HCEC 1CT (cell line): ENCODE measurements at regions not wholly inside any gene's neighbourhood (a gene's known extent, or its start where the extent isn't known, plus 50 kb on each side); places are given as distances from the start of the nearest gene placed in this dataset.
"Not testable (repeated sequence)": the region's sequence is repeated elsewhere in the genome, so short reads cannot be mapped to it uniquely, and the experiment has no call there.

ENCODE experiments used
- DNase-seq: peaks from one replicate; pipeline ENCODE4 v3.0.0-alpha.2; 2017

DNA sequence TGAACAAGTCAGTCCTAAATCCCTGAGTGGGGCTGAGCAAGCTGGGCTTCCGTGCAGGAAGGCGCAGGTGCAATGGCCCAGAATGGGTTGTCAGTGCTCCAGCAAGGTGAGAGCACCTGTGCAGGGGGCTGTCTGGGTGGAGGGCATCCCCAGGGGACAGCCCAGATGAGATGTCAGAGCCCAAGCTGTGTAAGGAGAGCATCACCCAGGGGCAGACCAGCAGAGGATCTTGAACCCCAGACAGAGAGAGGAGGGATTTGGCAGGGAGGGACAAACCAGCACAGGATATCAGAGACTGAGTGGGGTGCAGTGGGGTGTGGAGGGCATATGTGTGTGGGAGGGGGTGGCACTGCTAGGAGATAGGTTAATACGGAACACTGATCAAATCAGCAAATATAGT lies 114.9 kb upstream of the TMEM45B start:
- DNase-seq = no peak

DNA sequence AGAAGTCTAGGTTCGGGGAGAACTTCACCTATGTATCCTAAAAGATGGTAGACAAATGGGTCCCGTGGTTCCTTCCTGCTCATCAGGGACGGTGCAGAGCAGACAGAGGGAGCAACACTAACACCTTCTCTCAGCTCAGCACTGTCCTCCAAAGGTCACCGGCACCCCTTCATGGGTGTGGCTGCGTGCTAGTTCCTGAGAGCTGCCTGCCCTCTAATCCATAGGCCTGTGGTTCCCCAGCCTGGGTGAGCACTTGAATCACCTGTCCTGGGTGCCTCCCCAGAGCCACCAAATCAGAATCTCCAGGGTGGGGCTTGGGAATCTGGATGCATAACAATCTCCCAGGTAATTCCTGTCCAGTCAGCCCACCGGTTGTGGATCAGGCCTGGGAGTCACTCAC lies 113.9 kb upstream of the TMEM45B start:
- no peak for DNase-seq

DNA sequence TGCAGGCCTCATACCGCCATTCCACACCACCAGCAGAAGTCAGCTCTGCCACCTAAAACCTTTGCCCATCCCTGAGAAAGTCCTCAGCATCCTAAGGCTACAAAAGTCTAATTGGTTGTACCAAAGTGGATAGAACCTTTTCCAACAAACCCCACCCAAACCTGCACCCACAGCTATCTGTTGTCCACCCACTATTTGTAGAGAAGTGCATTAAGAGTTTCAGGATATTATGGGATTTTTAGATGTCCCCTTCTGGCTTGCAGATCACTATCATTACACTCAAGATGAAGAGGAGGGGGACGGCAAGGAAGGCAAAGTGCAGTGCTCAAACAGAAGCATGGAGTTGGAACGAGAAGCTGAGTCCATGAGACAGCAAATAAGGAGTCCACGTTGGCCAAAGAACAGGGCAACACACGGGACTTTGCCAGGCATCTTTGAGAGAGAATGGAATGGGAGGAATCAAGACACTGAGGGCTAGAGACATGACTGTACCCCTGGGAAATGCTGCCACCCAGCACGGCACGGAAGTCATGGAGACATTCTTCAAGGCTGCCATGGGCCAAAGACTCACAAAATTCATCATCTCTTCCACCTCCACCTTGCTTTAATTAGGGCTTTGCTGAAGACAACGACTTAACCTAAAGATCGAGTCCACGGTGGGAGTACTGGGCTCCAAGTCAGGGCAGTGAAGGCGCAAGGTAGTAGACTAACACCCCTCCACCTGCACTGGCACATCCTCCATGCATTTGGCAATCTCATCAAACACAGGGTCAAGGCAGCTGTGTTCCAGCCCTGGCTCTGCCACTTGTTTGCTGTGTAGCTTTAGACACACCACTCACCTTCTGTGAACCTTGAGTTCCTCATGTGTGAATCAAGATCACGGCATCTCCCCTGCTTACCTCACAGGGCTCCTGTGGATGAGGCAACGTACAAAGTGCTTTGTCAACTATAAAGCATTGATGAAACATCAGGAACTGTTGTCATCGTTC lies 112.9 kb upstream of the TMEM45B start:
- DNase-seq = no peak

DNA sequence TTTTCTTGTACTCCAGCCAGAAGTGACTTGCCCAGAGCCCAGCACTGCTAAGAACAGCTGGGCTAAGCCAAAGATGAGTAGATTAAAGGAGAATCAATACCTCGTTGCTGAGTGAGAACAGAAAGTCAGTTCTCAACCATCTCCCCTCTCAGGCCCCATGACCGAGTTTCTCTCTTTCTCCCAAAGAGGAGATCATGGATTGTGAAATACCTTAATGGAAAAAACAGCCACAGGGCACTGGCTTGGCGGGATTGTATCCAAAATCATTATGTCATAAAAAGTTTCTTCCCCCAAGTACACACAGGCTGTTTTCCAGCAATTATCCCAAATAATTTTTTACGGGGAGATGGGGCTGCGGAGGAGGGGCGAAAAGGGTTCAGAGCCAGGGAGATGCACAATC lies 111.8 kb upstream of the TMEM45B start:
- no peak for DNase-seq

DNA sequence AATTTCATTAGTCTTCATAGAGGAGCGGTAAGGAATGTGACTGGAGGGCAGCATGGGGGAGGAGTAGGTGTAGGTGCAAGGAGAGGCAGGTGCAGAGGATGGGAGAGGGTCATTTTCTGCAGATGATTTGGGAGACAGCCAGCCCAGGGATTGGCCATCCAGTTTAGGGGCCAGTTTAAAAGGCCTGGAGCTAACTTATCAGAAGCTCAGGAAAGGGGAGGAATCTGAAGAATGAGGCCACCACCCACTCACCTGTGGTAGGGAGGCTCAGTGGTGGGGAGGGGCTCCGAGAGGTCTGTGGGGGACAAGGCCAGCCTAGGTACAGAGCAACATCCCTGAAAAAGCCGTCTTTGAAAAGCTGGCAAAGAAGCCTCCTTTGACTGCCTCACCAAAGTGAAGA lies 110.8 kb upstream of the TMEM45B start:
- no peak for DNase-seq

DNA sequence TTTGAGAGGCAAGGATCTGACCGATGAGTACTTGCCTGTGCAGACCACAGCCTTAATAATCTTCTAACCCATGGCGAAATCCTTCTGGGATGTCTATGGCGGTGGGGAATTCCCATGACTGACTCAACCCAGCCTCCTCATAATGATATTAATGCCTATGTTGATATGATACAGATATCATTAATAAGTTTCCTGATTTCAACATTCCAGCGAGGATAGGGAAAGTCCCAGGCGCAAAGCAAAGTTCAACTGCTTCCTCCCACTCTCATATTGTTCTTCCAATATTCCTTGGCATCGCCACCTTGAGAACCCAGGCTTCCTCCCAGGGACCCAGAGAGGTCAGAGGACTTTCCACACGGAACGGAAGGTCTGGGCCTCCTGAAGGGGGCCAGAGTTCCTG lies 110.3 kb upstream of the TMEM45B start:
- no peak for DNase-seq

DNA sequence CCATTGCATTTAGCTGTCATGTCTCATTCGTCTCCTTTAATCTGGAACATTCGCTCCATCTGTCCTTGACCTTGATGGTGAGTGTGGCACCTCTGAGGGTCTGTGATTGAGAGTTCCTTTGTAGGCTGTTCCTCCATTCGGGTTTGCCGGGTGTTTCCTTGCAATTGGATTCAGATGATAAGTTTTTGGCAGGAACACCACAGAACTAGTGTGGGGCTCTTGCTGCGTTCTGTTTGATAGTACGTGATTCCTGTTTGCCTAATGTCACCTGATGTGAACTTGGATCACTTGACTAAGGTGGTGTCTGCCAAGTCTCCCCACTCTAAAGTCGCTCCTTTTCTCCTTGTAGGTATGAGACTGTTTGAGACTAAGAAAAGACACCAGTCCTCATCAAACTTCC lies 109.7 kb upstream of the TMEM45B start:
- no peak for DNase-seq

DNA sequence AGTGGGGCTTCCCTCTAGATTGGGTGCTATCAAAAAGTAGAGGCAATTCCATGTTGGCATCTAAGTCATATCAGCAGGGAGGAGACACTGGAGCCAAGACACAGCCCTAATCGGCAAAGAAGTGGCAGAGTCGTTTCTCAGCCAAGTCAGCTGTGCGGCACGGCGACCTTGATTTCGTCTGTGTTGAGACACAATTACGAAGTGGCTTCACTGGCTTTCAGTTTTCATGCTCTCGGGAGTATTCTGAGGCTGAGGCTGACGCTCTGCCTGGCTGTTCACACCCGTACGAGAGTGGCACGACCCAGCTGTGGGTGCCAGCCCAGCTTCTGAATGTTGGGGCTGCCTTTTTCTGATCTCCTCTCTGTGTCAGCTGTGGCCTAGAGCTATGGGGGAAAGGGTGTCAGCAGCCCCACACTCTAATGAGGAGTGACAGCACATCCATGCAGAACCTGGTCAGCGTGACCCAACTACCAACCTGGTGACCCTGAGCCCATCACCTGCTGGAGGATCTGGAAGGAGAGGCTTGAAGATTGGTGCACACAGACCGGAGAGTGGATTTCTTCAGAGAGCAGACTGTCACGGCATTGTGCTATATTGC lies 105.7 kb upstream of the TMEM45B start:
- no peak for DNase-seq

DNA sequence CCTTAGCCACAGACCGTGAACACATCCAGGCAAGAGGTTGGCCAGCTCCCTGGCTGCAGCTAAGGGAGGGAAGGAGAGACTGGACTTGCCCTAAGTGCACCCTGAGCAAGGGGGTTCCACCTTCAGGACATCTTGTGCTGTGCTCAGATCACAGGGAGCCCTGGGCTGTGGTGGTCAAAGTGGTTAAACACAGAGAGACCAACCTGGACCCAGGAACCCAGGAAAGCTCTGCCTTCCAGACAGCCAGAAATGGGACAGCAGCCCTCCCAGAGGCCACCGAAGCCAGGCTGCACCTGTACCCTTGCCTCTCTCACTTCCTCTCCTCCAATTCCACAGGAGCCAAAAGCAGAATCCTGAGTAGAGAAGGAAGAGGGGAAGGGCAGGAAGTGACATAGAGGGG lies 105.2 kb upstream of the TMEM45B start:
- no peak for DNase-seq

DNA sequence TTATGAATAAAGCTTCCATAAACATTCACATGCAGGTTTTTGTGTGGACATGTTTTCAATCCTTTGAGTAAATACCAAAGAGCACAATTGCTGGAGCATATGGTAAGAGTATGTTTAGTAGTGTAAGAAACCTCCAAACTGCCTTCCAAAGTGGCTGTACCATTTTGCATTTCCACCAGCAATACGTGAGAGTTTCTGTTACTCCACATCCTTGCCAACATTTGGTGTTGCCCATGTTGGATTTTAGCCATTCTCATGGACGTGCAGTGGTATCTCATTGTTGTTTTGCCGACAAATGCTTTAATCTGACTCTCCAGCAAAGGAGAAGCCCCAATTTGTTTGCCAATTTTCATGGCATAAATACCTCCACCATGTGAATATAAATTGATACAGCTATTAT lies 103.9 kb upstream of the TMEM45B start:
- DNase-seq = no peak

DNA sequence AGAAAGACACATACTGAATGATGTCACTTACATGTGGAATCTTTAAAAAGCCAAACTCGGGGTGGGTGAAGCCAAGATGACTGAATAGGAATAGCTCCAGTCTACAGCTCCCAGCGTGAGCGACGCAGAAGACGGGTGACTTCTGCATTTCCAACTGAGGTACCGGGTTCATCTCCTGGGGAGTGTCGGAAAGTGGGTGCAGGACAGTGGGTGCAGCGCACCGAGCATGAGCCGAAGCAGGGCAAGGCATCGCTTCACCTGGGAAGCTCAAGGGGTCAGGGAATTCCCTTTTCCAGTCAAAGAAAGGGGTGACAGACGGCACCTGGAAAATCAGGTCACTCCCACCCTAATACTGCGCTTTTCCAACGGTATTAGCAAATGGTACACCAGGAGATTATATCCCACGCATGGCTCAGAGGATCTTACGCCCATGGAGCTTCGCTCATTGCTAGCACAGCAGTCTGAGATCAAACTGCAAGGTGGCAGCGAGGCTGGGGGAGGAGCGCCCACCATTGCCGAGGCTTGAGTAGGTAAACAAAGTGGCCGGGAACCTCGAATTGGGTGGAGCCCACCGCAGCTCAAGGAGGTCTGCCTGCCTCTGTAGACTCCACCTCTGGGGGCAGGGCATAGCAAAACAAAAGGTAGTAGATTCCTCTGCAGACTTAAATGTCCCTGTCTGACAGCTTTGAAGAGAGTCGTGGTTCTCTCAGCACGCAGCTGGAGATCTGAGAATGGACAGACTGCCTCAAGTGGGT lies 103.0 kb upstream of the TMEM45B start:
- not testable (repeated sequence) for DNase-seq

DNA sequence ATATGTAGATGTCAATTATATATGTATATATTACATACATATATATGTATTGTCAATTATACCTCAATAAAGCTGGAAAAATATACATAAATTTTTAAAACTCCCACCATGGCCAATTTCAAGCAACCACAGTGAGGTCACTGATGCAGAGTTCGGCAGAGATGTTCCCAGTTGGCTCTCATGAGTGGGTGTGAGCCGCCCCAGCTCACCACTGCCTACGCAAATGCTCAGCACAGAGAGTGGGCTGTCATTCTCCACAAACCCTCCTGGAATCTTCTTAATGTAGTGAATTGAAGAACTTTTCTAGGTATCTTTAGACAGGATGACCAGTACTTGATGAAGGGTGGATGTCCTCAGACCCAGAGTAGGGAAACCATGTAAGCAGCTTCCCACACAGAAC lies 96.6 kb upstream of the TMEM45B start:
- DNase-seq = no peak

DNA sequence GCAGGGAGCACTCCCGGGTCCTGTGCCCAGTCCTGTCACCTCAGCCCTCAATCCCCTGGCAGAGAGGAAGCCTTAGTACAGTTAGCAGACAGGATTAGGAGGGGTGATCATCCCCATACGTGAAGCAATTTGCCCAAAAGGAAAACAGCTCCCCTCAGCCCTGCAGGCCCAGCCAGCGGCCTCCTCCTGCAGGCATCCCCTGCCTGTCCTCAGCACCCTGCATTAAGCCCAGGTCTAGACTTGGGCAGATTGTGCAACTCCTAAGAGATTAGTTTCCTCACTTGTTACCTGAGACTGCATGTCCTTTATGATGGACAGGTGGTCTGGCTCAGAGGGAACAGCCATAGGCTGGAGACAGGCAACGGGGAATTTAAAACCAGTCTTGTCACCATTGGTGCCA lies 95.5 kb upstream of the TMEM45B start:
- no peak for DNase-seq

DNA sequence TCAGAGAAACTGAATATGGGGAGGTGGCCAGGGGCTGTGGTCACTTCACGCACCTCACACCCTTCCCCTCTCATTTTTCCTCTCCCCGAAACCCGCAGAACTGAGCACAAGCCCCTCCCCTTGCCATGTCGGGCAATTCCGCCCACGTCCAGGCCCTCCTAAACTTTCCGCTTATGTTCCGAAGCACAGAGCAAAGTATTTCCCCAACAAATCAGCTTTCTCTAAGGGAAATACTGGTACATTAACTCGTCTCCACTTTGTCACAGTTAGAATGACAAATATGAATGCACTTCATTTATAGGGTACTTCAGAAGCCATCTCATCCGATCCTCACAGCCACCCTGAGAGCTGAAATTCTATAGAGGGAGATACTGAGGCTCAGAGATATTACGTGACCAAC lies 94.7 kb upstream of the TMEM45B start:
- no peak for DNase-seq

DNA sequence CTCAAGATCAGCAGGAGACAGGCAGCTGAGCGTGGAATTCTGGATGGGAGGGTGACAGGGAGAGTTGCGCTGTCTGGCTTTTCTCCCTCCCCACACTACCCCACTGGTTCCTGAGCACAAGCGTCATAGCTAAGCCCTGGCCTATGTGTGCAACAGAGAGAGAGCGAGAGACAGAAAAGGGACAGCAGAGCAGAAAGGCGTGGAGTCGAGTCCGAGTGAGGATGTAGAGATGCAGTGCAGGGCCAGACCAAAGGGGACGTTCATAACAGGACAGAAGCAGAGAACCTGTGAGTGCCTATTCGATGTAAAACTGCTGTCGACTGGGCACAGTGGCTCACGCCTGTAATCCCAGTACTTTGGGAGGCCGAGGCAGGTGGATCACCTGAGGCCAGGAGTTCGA lies 94.0 kb upstream of the TMEM45B start:
- no peak for DNase-seq

DNA sequence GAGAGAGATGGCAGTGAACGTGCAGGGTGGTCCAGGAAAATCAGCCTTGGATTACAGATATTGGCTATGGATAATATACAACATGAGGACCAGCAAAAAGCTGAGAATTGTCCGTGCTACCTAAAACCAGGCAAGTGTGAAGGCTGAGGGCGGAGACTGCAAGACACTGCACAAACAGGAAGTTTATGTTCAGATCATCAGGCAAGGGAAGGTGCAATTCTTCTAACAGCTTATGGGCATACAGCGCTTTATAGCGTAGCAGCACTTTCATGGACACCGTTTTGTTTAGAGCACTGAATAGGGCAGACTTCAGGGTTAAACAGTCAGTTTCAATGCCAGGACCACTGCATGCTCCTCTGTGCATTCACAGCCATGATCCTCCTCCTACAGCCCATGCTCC lies 93.1 kb upstream of the TMEM45B start:
- no peak for DNase-seq

DNA sequence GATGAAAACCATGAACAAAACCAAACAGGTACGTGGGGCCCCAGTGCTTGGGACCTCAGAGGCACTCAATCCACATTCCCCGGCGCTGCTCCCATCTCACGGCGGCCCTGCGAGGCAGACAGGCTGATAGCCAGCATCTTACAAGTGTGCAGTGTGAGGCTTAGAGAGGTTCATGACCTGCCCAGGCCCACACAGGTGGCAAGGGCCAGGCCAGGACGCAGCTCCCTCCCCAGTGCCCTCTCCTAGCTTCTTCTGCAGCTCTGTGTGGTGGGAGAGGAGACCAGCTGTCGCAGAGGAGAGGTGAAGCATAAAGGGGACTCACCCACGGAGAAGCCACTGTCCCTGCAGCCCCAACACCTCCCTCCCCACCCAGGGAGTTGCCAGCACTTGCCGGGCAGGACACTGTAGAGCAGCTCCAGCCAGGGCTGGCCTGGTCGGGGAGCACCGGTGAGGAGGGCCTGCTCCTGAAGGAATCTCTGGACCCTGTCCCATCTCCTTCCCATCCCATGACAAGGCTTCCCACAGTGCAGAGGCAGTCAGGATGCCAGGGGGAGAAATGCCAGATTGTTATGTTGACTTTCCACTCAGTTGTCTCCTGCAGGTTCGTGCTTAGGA lies 92.4 kb upstream of the TMEM45B start:
- no peak for DNase-seq

DNA sequence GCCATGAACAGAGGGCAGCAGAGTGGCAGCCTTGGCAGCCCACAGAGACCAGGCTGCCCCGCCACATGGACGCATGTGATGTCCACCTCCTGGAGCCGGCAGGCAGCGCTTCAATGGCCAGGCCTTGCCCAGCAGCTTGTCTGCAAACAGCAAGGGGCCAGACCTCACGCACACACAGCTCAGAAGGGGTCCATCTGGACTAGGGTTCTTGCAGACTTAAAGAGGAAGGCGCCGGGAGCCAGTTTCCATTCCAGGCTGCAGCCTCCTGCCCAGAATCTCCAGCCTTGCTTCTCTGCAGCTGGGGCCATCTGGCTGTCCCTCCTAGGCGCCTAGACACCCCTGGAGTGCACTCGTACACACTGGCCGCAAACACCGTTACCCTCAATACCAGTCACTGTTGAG lies 91.9 kb upstream of the TMEM45B start:
- no peak for DNase-seq

DNA sequence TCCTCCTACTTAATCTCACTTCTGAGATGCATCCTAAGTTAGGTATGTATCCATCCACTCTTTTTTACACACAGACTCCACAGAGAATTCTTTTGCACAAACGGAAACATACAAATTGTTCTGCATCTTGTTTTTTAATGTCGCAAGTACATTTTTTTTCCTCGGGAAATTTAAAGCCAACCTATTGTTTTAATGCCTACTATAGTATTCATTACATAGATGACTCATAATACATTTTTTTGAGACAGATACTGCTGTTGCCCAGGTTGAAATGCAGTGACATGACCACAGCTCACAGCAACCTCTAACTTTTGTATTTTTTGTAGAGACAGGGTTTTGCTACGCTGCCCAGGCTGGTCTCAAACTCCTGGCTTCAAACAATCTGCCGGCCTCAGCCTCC lies 90.8 kb upstream of the TMEM45B start:
- DNase-seq = no peak

DNA sequence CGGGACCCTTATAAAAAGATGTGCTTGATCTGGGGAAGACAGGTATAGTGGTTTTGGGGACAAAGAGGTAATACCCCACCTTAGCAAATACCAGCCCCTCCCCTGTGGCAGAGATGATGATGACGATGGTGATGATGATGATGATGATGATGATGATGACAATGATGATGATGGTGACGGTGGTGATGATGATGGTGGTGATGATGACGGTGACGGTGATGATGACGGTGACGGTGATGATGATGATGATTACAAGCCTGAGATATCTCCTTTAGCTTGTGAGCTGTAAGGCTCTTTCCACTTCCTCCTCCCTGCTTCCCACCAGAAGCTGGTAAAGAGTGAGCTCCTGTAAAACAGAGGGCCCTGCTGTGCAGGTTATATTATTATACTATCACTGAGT lies 89.5 kb upstream of the TMEM45B start:
- DNase-seq = no peak

DNA sequence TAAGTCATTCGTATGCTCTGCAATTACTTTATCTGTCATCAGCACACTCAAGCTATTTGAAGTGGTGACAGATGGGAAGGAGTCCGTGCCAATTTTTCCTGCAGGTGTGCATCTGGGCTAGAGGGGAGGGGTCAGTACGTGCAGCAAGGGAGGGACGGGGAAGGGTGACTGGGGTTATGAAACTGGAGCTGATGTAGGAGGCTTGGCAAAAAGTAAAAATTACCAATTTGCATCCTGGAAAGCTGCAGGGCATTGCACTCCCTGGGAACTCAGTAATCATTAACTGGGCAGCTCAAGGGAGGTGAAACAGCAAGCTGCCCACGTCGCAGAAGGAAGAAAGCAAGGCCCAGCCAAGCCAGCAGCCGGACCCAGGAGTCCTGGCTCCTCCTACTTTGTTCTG lies 87.1 kb upstream of the TMEM45B start:
- no peak for DNase-seq

DNA sequence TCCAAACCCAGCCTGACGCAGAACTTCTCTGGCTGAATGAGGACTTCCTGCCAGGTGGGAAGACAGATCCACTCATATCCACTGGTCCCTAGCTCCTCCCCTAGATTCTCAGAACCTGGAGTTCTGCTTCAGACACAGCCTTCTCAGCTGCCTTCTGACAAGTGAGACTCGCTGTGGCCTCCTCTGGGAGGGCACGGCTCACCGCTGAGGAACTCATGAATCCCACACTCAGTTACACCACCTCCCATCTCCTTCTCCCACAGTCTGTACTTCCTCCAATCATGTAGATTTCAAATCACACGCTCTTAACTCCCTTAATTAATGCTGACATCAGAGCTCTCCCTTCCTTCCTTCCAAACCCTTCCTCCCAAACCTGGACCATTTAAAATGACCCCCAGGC lies 86.4 kb upstream of the TMEM45B start:
- no peak for DNase-seq

DNA sequence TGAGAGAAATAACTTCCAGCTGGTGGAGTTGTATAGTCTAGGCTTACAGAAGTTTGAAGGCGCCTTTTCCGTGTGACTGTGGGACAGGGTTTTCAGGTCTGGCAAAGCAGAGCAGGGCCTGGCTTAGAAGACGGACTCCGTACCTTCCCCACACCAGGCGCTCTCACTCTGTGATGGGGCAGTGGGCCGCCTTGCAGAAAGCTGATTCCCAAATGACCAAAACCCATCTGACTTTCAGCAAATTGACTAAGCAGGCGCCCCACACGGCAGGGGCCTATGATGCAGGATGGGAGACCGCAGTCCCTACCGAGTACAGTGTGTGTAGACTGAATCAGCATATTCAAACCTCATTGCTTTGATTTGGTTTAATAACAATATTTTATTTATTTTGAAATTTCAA lies 85.8 kb upstream of the TMEM45B start:
- no peak for DNase-seq
